NCI-H82 treated with DMSO at 0.1 percent for 48 hours (cell line): ENCODE measurements at regions not wholly inside any gene's neighbourhood (a gene's known extent, or its start where the extent isn't known, plus 50 kb on each side); places are given as distances from the start of the nearest gene placed in this dataset.

Experiments used
- DNase-seq: peaks from one replicate; lab custom pipeline; 2025; ENCODE audit not compliant: unreplicated experiment; lab: John Stamatoyannopoulos, UW

GRCh38 chr3:107970993-107971580 lies 119.7 kb downstream of the CD47 start:
- no peak for DNase-seq

GRCh38 chr3:107969994-107970819 lies 120.6 kb downstream of the CD47 start:
- DNase-seq = no peak

GRCh38 chr3:107969525-107969924 lies 121.3 kb downstream of the CD47 start:
- no peak for DNase-seq

- no peak for DNase-seq
Observed at GRCh38 chr3:107966276-107966675, 124.6 kb downstream of the CD47 start.

GRCh38 chr3:107965136-107965655 lies 125.6 kb downstream of the CD47 start:
- no peak for DNase-seq

- DNase-seq = no peak
Observed at GRCh38 chr3:107963581-107963980, 127.2 kb downstream of the CD47 start.

- no peak for DNase-seq
Observed at GRCh38 chr3:107962946-107963345, 127.9 kb downstream of the CD47 start.

GRCh38 chr3:107962037-107962436 lies 128.8 kb downstream of the CD47 start:
- DNase-seq = no peak

- DNase-seq = no peak
Observed at GRCh38 chr3:107959550-107960154, 131.2 kb downstream of the CD47 start.

GRCh38 chr3:107958146-107958545 lies 132.7 kb downstream of the CD47 start:
- DNase-seq = no peak

GRCh38 chr3:107956991-107957900 lies 133.6 kb downstream of the CD47 start:
- DNase-seq = no peak

- no peak for DNase-seq
Observed at GRCh38 chr3:107954845-107955244, 136.0 kb downstream of the CD47 start.

- DNase-seq = no peak
Observed at GRCh38 chr3:107953722-107954121, 137.1 kb downstream of the CD47 start.

- no peak for DNase-seq
Observed at GRCh38 chr3:107951126-107951525, 139.7 kb downstream of the CD47 start.

GRCh38 chr3:107950417-107950816 lies 140.4 kb downstream of the CD47 start:
- no peak for DNase-seq

GRCh38 chr3:107949394-107949970 lies 141.3 kb downstream of the CD47 start:
- DNase-seq = no peak

GRCh38 chr3:107947203-107947602 lies 143.6 kb downstream of the CD47 start:
- no peak for DNase-seq

GRCh38 chr3:107946700-107947099 lies 144.1 kb downstream of the CD47 start:
- DNase-seq = no peak

- no peak for DNase-seq
Observed at GRCh38 chr3:107945417-107946094, 145.3 kb downstream of the CD47 start.
